Progenitor cell of endocrine pancreas (in vitro differentiated cells): ENCODE measurements at regions not wholly inside any gene's neighbourhood (a gene's known extent, or its start where the extent isn't known, plus 50 kb on each side); places are given as distances from the start of the nearest gene placed in this dataset.

Experiments
- DNase-seq: peaks from one replicate; pipeline ENCODE4 v3.0.0; 2021; ENCODE audit warnings: low spot score; ENCODE audit not compliant: unreplicated experiment
- H3K27ac Mint-ChIP-seq: 2 replicates; pipeline ENCODE4 v1.8.0; 2021; ENCODE audit warnings: mild to moderate bottlenecking, moderate library complexity, mixed read lengths
- H3K27me3 Mint-ChIP-seq: 2 replicates; pipeline ENCODE4 v1.8.0; 2021; ENCODE audit warnings: mixed read lengths
- H3K36me3 Mint-ChIP-seq: 2 replicates; pipeline ENCODE4 v1.8.0; 2022; ENCODE audit warnings: mixed read lengths; ENCODE audit not compliant: insufficient read depth
- H3K4me1 Mint-ChIP-seq: 2 replicates; pipeline ENCODE4 v1.8.0; 2021; ENCODE audit warnings: low read depth, mixed read lengths
- H3K4me3 Mint-ChIP-seq: 2 replicates; pipeline ENCODE4 v1.8.0; 2021; ENCODE audit warnings: low read depth, mild to moderate bottlenecking, moderate library complexity, mixed read lengths
- H3K9me3 Mint-ChIP-seq: 2 replicates; pipeline ENCODE4 v1.8.0; 2021; ENCODE audit warnings: low read depth, mixed read lengths
- TF ChIP-seq, protein P1 (sequence below): fragments of 200-600 bp; sonication (generic); IDR thresholded peaks from one replicate; pipeline ENCODE4 v1.5.0; 2021; ENCODE audit warnings: antibody characterized with exemption, mild to moderate bottlenecking; ENCODE audit not compliant: unreplicated experiment

DNA sequence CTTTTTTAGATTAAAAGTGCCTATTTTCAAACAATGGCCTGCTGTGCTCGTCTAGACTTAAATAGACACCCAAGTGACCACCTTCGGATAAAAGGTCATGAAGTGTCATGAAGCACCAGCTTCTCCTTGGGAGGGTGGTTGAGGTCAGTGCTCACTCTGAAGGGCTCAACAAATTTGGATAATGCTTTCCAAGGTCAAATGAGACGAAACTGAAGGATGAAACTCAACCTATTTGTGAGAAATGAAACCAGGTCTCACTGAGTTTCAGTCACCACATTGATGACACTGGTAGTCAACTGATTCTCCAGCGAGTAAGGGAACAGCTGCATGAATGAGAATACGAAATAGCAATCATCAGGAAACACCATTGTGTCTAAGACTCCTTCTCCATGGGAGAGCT lies 852.6 kb downstream of the NTRK3 start:
- Mint-ChIP-seq H3K36me3 (no peaks in the 10 kb centered on the region), H3K4me1 (no peaks in the 10 kb centered on the region), H3K27ac (no peak overlapping the region), H3K4me3 (no peak overlapping the region), H3K9me3 (no peaks in the 10 kb centered on the region), H3K27me3 (peaks cover 7% of the 10 kb centered on the region)
- no peak for DNase-seq
- TF ChIP-seq, protein P1, sequence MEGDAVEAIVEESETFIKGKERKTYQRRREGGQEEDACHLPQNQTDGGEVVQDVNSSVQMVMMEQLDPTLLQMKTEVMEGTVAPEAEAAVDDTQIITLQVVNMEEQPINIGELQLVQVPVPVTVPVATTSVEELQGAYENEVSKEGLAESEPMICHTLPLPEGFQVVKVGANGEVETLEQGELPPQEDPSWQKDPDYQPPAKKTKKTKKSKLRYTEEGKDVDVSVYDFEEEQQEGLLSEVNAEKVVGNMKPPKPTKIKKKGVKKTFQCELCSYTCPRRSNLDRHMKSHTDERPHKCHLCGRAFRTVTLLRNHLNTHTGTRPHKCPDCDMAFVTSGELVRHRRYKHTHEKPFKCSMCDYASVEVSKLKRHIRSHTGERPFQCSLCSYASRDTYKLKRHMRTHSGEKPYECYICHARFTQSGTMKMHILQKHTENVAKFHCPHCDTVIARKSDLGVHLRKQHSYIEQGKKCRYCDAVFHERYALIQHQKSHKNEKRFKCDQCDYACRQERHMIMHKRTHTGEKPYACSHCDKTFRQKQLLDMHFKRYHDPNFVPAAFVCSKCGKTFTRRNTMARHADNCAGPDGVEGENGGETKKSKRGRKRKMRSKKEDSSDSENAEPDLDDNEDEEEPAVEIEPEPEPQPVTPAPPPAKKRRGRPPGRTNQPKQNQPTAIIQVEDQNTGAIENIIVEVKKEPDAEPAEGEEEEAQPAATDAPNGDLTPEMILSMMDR = no peak

DNA sequence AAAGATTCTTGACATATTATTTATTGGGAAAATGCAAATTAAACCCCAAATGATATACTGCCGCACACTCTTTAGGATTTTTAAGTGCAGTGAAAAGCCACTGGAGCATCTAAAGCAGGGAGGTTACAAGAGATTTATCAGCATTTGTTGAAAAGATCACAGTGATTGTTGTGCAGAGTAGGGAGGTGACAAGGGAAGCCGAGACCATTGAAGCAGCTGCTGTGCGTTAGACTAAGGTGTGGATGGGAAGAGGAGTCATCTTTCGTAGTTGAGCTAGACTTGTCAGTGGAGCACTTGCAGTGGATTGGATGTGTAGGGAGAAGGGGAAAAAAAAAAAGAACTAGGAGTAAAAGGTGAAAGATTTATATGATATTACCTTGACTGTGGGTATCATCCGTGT lies 854.6 kb downstream of the NTRK3 start:
- no peak overlapping the region for H3K4me3 Mint-ChIP-seq
- no peak for DNase-seq
- no peaks in the 10 kb centered on the region for H3K36me3 Mint-ChIP-seq
- H3K4me1 Mint-ChIP-seq = no peaks in the 10 kb centered on the region
- peaks cover 7% of the 10 kb centered on the region for H3K27me3 Mint-ChIP-seq
- no peaks in the 10 kb centered on the region for H3K9me3 Mint-ChIP-seq
- TF ChIP-seq, protein P1 = no peak
- no peak overlapping the region for H3K27ac Mint-ChIP-seq

DNA sequence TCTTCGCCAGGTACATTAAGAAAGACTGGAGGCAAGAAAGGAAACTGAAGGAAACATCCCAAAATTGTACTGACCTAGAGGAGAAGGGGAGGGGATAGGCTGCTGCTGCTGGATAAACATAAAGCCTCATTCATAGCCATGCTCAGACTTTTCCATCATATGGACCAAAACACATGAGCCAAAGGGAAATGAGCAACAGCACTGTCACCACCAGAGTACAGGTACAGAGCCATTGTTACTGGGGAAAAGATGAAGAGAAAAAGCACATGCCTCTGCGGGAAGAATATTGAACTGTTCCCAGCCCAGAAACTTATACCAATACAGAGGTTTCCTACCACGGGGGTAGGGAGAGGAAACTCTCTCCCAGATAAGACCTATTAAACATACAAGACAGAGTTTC lies 861.9 kb downstream of the NTRK3 start:
- Mint-ChIP-seq H3K9me3 (peaks cover 16% of the 10 kb centered on the region), H3K36me3 (no peaks in the 10 kb centered on the region), H3K27ac (no peak overlapping the region), H3K4me3 (no peak overlapping the region), H3K27me3 (no peaks in the 10 kb centered on the region), H3K4me1 (no peaks in the 10 kb centered on the region)
- TF ChIP-seq, protein P1 = no peak
- no peak for DNase-seq

DNA sequence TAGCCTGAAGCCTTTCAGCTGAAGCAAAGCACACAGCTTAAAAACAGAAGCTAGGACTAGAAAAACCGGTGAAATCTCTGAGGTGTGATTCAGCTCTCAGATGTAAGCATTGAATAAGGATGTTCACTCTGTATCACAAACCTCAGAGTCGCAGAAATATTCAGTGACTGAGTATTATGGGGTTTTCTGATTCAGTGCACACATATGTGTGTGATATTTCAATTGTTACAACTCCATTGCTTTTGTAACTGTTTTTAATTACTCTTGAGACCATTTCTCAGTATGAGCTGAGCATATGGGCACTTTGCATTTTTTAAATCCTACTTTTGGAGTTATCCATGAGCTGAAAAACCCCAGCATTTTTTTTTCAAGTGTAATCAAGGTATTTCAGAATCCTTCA lies 868.8 kb downstream of the NTRK3 start:
- Mint-ChIP-seq H3K27me3 (no peaks in the 10 kb centered on the region), H3K27ac (no peak overlapping the region), H3K4me1 (no peaks in the 10 kb centered on the region), H3K36me3 (no peaks in the 10 kb centered on the region), H3K4me3 (no peak overlapping the region), H3K9me3 (no peaks in the 10 kb centered on the region)
- DNase-seq = no peak
- TF ChIP-seq, protein P1 = no peak

DNA sequence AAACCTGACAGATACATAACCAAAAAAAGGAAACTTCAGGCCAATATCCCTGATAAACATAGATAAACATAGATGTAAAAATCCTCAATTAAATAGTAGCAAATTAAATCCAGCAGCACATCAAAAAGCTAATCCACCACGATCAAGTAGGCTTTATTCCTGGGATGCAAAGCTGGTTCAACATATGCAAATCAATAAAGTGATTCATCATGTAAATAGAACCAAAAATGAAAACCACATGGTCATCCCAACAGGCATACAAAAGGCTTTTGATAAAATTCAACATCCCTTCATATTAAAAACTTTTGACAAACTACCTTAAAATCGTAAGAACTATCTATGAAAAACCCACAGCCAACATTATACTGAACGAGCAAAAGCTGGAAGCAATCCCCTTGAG lies 882.2 kb downstream of the NTRK3 start:
- H3K27me3 Mint-ChIP-seq = no peaks in the 10 kb centered on the region
- H3K4me3 Mint-ChIP-seq = no peak overlapping the region
- TF ChIP-seq, protein P1 = no peak
- DNase-seq = no peak
- H3K4me1 Mint-ChIP-seq = no peaks in the 10 kb centered on the region
- no peak overlapping the region for H3K27ac Mint-ChIP-seq
- H3K9me3 Mint-ChIP-seq = peaks cover 25% of the 10 kb centered on the region
- H3K36me3 Mint-ChIP-seq = no peaks in the 10 kb centered on the region

DNA sequence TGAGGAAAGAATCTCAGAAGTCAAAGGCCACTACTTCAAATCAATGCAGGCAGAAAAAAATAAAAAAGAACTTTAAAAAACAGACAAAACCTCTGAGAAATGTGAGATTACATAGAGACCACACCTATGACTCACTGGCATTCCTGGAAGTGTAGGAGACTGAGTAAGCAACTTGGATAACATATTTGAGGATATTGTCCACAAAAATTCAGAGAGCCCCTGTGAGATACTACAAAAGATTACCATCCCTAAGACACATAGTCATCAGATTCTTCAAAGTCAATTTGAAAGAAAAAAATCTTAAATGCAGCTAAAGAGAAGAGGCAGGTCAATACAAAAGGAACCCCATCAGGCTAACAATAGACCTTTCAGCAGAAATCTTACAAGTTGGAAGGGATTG lies 887.3 kb downstream of the NTRK3 start:
- TF ChIP-seq, protein P1 = no peak
- H3K27me3 Mint-ChIP-seq = no peaks in the 10 kb centered on the region
- H3K36me3 Mint-ChIP-seq = no peaks in the 10 kb centered on the region
- H3K27ac Mint-ChIP-seq = no peak overlapping the region
- DNase-seq = no peak
- H3K9me3 Mint-ChIP-seq = peaks cover 19% of the 10 kb centered on the region
- no peaks in the 10 kb centered on the region for H3K4me1 Mint-ChIP-seq
- no peak overlapping the region for H3K4me3 Mint-ChIP-seq
